ENCODE measurements at regions not wholly inside any gene's neighbourhood (a gene's known extent, or its start where the extent isn't known, plus 50 kb on each side); places are given as distances from the start of the nearest gene placed in this dataset.
"Not testable (repeated sequence)": the region's sequence is repeated elsewhere in the genome, so short reads cannot be mapped to it uniquely, and the experiment has no call there.

- H3K36me3 ChIP-seq (ENCODE audit: insufficient read depth, low read length): no peaks in the 10 kb centered on the region
- no peaks in the 10 kb centered on the region for H3K9me2 ChIP-seq (ENCODE audit: low read depth, low read length)
- no peaks in the 10 kb centered on the region for H3F3A ChIP-seq (ENCODE audit: insufficient read depth, low read length)
- no peak overlapping the region for H3K9ac ChIP-seq (ENCODE audit: low read length)
- H3K79me2 ChIP-seq (ENCODE audit: insufficient read depth, low read length): no peaks in the 10 kb centered on the region
- H2AFZ ChIP-seq (ENCODE audit: low read length): no peak overlapping the region
- no peak overlapping the region for H3K4me3 ChIP-seq (ENCODE audit: low read depth, low read length, poor library complexity, severe bottlenecking)
- no peak overlapping the region for H3K27ac ChIP-seq (ENCODE audit: low read depth, low read length, poor library complexity, severe bottlenecking)
- no peaks in the 10 kb centered on the region for H3K4me1 ChIP-seq (ENCODE audit: insufficient read depth, low read length, severe bottlenecking)
- no peaks in the 10 kb centered on the region for H3K9me3 ChIP-seq (ENCODE audit: low read length)
- H3K4me2 ChIP-seq (ENCODE audit: low read length): no peak overlapping the region
- H4K20me1 ChIP-seq (ENCODE audit: insufficient read depth, low read length): no peaks in the 10 kb centered on the region
- H3K27me3 ChIP-seq (ENCODE audit: insufficient read depth, low read length): no peaks in the 10 kb centered on the region
- TF ChIP-seq EZH2 (IDR thresholded peaks at IDR 0.05; ENCODE audit: borderline replicate concordance, low read length) (no peak), CTCF (IDR thresholded peaks at IDR 0.05; ENCODE audit: low read length) (no peak)
Measured at GRCh38 chr1:65615859-65616258, 176.8 kb upstream of the PDE4B start.

- H2AFZ ChIP-seq (ENCODE audit: low read length); H3K4me1 ChIP-seq (ENCODE audit: insufficient read depth, low read length, severe bottlenecking); H3K27ac ChIP-seq (ENCODE audit: low read depth, low read length, poor library complexity, severe bottlenecking); H4K20me1 ChIP-seq (ENCODE audit: insufficient read depth, low read length); H3K36me3 ChIP-seq (ENCODE audit: insufficient read depth, low read length); H3K9ac ChIP-seq (ENCODE audit: low read length); H3K27me3 ChIP-seq (ENCODE audit: insufficient read depth, low read length); H3K4me3 ChIP-seq (ENCODE audit: low read depth, low read length, poor library complexity, severe bottlenecking); H3K4me2 ChIP-seq (ENCODE audit: low read length); H3K9me2 ChIP-seq (ENCODE audit: low read depth, low read length); H3K79me2 ChIP-seq (ENCODE audit: insufficient read depth, low read length); H3K9me3 ChIP-seq (ENCODE audit: low read length); H3F3A ChIP-seq (ENCODE audit: insufficient read depth, low read length): not testable (repeated sequence)
Measured at GRCh38 chr1:65621721-65622120, 171.0 kb upstream of the PDE4B start.

- no peak overlapping the region for H3K4me2 ChIP-seq (ENCODE audit: low read length)
- H3F3A ChIP-seq (ENCODE audit: insufficient read depth, low read length): no peaks in the 10 kb centered on the region
- no peaks in the 10 kb centered on the region for H3K36me3 ChIP-seq (ENCODE audit: insufficient read depth, low read length)
- no peaks in the 10 kb centered on the region for H3K27me3 ChIP-seq (ENCODE audit: insufficient read depth, low read length)
- no peaks in the 10 kb centered on the region for H3K79me2 ChIP-seq (ENCODE audit: insufficient read depth, low read length)
- H4K20me1 ChIP-seq (ENCODE audit: insufficient read depth, low read length): no peaks in the 10 kb centered on the region
- H3K4me3 ChIP-seq (ENCODE audit: low read depth, low read length, poor library complexity, severe bottlenecking): no peak overlapping the region
- no peaks in the 10 kb centered on the region for H3K9me3 ChIP-seq (ENCODE audit: low read length)
- H3K27ac ChIP-seq (ENCODE audit: low read depth, low read length, poor library complexity, severe bottlenecking): no peak overlapping the region
- no peaks in the 10 kb centered on the region for H3K4me1 ChIP-seq (ENCODE audit: insufficient read depth, low read length, severe bottlenecking)
- H2AFZ ChIP-seq (ENCODE audit: low read length): no peak overlapping the region
- H3K9me2 ChIP-seq (ENCODE audit: low read depth, low read length): no peaks in the 10 kb centered on the region
- H3K9ac ChIP-seq (ENCODE audit: low read length): no peak overlapping the region
- TF ChIP-seq CTCF (IDR thresholded peaks at IDR 0.05; ENCODE audit: low read length) (no peak), EZH2 (IDR thresholded peaks at IDR 0.05; ENCODE audit: borderline replicate concordance, low read length) (no peak)
Measured at GRCh38 chr1:65623895-65624294, 168.8 kb upstream of the PDE4B start.

- no peaks in the 10 kb centered on the region for H3K27me3 ChIP-seq (ENCODE audit: insufficient read depth, low read length)
- H3K36me3 ChIP-seq (ENCODE audit: insufficient read depth, low read length): no peaks in the 10 kb centered on the region
- H3K79me2 ChIP-seq (ENCODE audit: insufficient read depth, low read length): no peaks in the 10 kb centered on the region
- no peaks in the 10 kb centered on the region for H3K9me2 ChIP-seq (ENCODE audit: low read depth, low read length)
- no peak for TF ChIP-seq EZH2 (IDR thresholded peaks at IDR 0.05; ENCODE audit: borderline replicate concordance, low read length)
- H3F3A ChIP-seq (ENCODE audit: insufficient read depth, low read length): no peaks in the 10 kb centered on the region
- no peak overlapping the region for H3K9ac ChIP-seq (ENCODE audit: low read length)
- H3K4me1 ChIP-seq (ENCODE audit: insufficient read depth, low read length, severe bottlenecking): no peaks in the 10 kb centered on the region
- H3K4me3 ChIP-seq (ENCODE audit: low read depth, low read length, poor library complexity, severe bottlenecking): no peak overlapping the region
- no peak overlapping the region for H3K27ac ChIP-seq (ENCODE audit: low read depth, low read length, poor library complexity, severe bottlenecking)
- H4K20me1 ChIP-seq (ENCODE audit: insufficient read depth, low read length): no peaks in the 10 kb centered on the region
- H3K4me2 ChIP-seq (ENCODE audit: low read length): no peak overlapping the region
- no peak overlapping the region for H2AFZ ChIP-seq (ENCODE audit: low read length)
- no peaks in the 10 kb centered on the region for H3K9me3 ChIP-seq (ENCODE audit: low read length)
Measured at GRCh38 chr1:65625528-65625927, 167.2 kb upstream of the PDE4B start.
